H9 (cell line): ENCODE measurements at regions not wholly inside any gene's neighbourhood (a gene's known extent, or its start where the extent isn't known, plus 50 kb on each side); places are given as distances from the start of the nearest gene placed in this dataset.

ENCODE experiments used
- DNase-seq: peaks from one replicate; pipeline ENCODE4 v3.0.0-alpha.2; 2017
- H2AFZ ChIP-seq: one replicate; pipeline ENCODE4 v1.6.1; 2013; ENCODE audit warnings: mild to moderate bottlenecking, low read length, control low read depth, moderate library complexity
- H2AK5ac ChIP-seq: 2 replicates; pipeline ENCODE4 v1.6.1; 2013; ENCODE audit warnings: low read length, control low read depth, mixed read lengths; ENCODE audit not compliant: insufficient read length
- H2BK120ac ChIP-seq: one replicate; pipeline ENCODE4 v1.6.1; 2013; ENCODE audit warnings: low read depth, mild to moderate bottlenecking, low read length, control low read depth, inconsistent platforms; ENCODE audit not compliant: poor library complexity, severe bottlenecking
- H2BK12ac ChIP-seq: 2 replicates; pipeline ENCODE4 v1.6.1; 2013; ENCODE audit warnings: low read length, control low read depth, mixed read lengths, low read depth; ENCODE audit not compliant: insufficient read length
- H2BK15ac ChIP-seq: 2 replicates; pipeline ENCODE4 v1.6.1; 2013; ENCODE audit warnings: low read depth, low read length, control low read depth
- H2BK20ac ChIP-seq: one replicate; pipeline ENCODE4 v1.6.1; 2013; ENCODE audit warnings: low read depth, mild to moderate bottlenecking, low read length, control low read depth, inconsistent platforms; ENCODE audit not compliant: poor library complexity, severe bottlenecking
- H2BK5ac ChIP-seq: 2 replicates; pipeline ENCODE4 v1.6.1; 2013; ENCODE audit warnings: low read length, control low read depth, mixed read lengths; ENCODE audit not compliant: insufficient read length
- H3K14ac ChIP-seq: 2 replicates; pipeline ENCODE4 v1.6.1; 2013; ENCODE audit warnings: low read length, control low read depth; ENCODE audit not compliant: insufficient read depth
- H3K18ac ChIP-seq: 2 replicates; pipeline ENCODE4 v1.6.1; 2013; ENCODE audit warnings: low read depth, mild to moderate bottlenecking, mixed read lengths, low read length, control low read depth; ENCODE audit not compliant: insufficient read length
- H3K23ac ChIP-seq: 2 replicates; pipeline ENCODE4 v1.6.1; 2013; ENCODE audit warnings: low read length, control low read depth, mixed read lengths, low read depth; ENCODE audit not compliant: insufficient read length
- H3K23me2 ChIP-seq: 2 replicates; pipeline ENCODE4 v1.6.1; 2013; ENCODE audit warnings: low read depth, mild to moderate bottlenecking, mixed read lengths, low read length, control low read depth; ENCODE audit not compliant: insufficient read length, poor library complexity, severe bottlenecking
- H3K27ac ChIP-seq: 2 replicates; pipeline ENCODE4 v1.5.1; 2013; ENCODE audit warnings: low read length, control low read depth, mixed read lengths, low read depth; ENCODE audit not compliant: insufficient read length
- H3K27me3 ChIP-seq: 2 replicates; pipeline ENCODE4 v1.6.1; 2013; ENCODE audit warnings: low read length, control low read depth, inconsistent platforms; ENCODE audit not compliant: insufficient read depth
- H3K4ac ChIP-seq: 2 replicates; pipeline ENCODE4 v1.6.1; 2013; ENCODE audit warnings: low read depth, mild to moderate bottlenecking, control low read depth, inconsistent platforms, low read length, moderate library complexity
- H3K4me1 ChIP-seq: 2 replicates; pipeline ENCODE4 v1.6.1; 2013; ENCODE audit warnings: low read length, control low read depth, inconsistent platforms; ENCODE audit not compliant: insufficient read depth
- H3K4me2 ChIP-seq: 2 replicates; pipeline ENCODE4 v1.6.1; 2013; ENCODE audit warnings: low read length, control low read depth, mixed read lengths; ENCODE audit not compliant: insufficient read length, insufficient read depth
- H3K56ac ChIP-seq: 2 replicates; pipeline ENCODE4 v1.6.1; 2013; ENCODE audit warnings: low read depth, mild to moderate bottlenecking, mixed read lengths, low read length, control low read depth; ENCODE audit not compliant: insufficient read length
- H3K79me1 ChIP-seq: 2 replicates; pipeline ENCODE4 v1.6.1; 2013; ENCODE audit warnings: low read depth, mild to moderate bottlenecking, moderate library complexity, low read length, control low read depth, inconsistent platforms; ENCODE audit not compliant: insufficient read depth, poor library complexity, severe bottlenecking
- H3K79me2 ChIP-seq: 2 replicates; pipeline ENCODE4 v1.6.1; 2013; ENCODE audit warnings: low read length, control low read depth, inconsistent platforms; ENCODE audit not compliant: insufficient read depth
- H3K9ac ChIP-seq: 2 replicates; pipeline ENCODE4 v1.6.1; 2013; ENCODE audit warnings: low read length, control low read depth, mixed read lengths; ENCODE audit not compliant: insufficient read length; ENCODE audit errors: extremely low read depth
- H3K9me3 ChIP-seq: one replicate; pipeline ENCODE4 v1.6.1; 2013; ENCODE audit warnings: low read depth, low read length, inconsistent platforms; ENCODE audit not compliant: control insufficient read depth
- H3T11ph ChIP-seq: one replicate; pipeline ENCODE4 v1.6.1; 2013; ENCODE audit warnings: mild to moderate bottlenecking, low read length, control low read depth, inconsistent platforms
- H4K20me1 ChIP-seq: one replicate; pipeline ENCODE4 v1.6.1; 2013; ENCODE audit not compliant: control insufficient read depth, insufficient read length, insufficient read depth
- H4K5ac ChIP-seq: 2 replicates; pipeline ENCODE4 v1.6.1; 2013; ENCODE audit warnings: low read depth, mild to moderate bottlenecking, mixed read lengths, low read length, control low read depth; ENCODE audit not compliant: insufficient read length
- H4K8ac ChIP-seq: replicated peaks from 2 replicates; pipeline ENCODE4 v1.6.1; 2013; ENCODE audit warnings: low read length, control low read depth, mixed read lengths, low read depth; ENCODE audit not compliant: insufficient read length
- H4K91ac ChIP-seq: 2 replicates; pipeline ENCODE4 v1.6.1; 2013; ENCODE audit warnings: low read depth, mild to moderate bottlenecking, moderate library complexity, mixed read lengths, low read length, control low read depth; ENCODE audit not compliant: insufficient read length
- H3K27ac Mint-ChIP-seq, 3 experiments: 2 replicates in 2 of 3; 3 replicates in 1 of 3; pipeline ENCODE4 v1.8.0; 2020 to 2021; ENCODE audit warnings: mixed read lengths in 3 of 3, mild to moderate bottlenecking in 1 of 3, moderate library complexity in 1 of 3
- H3K27me3 Mint-ChIP-seq: 2 replicates; pipeline ENCODE4 v1.8.0; 2021; ENCODE audit warnings: low read depth, mild to moderate bottlenecking, moderate library complexity, mixed read lengths
- H3K36me3 Mint-ChIP-seq, 3 experiments: 2 replicates in 2 of 3; 3 replicates in 1 of 3; pipeline ENCODE4 v1.8.0; 2020 to 2021; ENCODE audit warnings: low read depth in 3 of 3, mixed read lengths in 3 of 3; ENCODE audit not compliant: insufficient read depth in 1 of 3
- H3K4me1 Mint-ChIP-seq, 2 experiments: 2 replicates each; pipeline ENCODE4 v1.8.0; 2020; ENCODE audit warnings: mixed read lengths in 2 of 2
- H3K4me3 Mint-ChIP-seq, 2 experiments: 2 replicates in 1 of 2; 3 replicates in 1 of 2; pipeline ENCODE4 v1.8.0; 2020 to 2021; ENCODE audit warnings: mild to moderate bottlenecking in 2 of 2, mixed read lengths in 2 of 2, moderate library complexity in 1 of 2
- H3K9me3 Mint-ChIP-seq, 2 experiments: 2 replicates in 1 of 2; 3 replicates in 1 of 2; pipeline ENCODE4 v1.8.0; 2020; ENCODE audit warnings: mild to moderate bottlenecking in 2 of 2, mixed read lengths in 2 of 2, moderate library complexity in 1 of 2
- WGBS: extraction: QIAGEN DNeasy Blood & Tissue Kit; methylation state at CpG from one replicate; pipeline ENCODE4 v1.1.7; 2013; ENCODE audit warnings: missing lambda C conversion rate, low lambda C conversion rate, mixed read lengths; ENCODE audit not compliant: insufficient read length; ENCODE audit errors: extremely low coverage; 5-methylcytosine and 5-hydroxymethylcytosine counted together
- TF ChIP-seq, protein P1 (sequence below): fragments of 200-600 bp; sonication (generic); conservative IDR thresholded peaks from 3 replicates; pipeline ENCODE4 v1.8.0; 2021; ENCODE audit warnings: antibody characterized with exemption, mild to moderate bottlenecking

DNA sequence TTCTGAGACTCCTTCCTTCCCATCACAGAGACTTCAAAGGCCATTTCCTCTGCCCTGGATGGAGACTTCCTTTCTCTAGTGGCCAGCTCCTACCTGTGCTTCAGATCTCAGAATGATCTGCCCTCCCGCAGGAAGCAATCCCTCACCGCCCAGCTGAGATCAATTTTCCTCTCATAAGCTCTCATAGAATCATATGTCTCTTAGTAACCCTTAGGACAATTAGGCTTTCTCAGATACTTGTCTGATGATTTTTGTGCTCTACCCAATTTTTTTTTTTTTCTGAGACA is 212.6 kb upstream of the PRSS58 start:
- Histone ChIP-seq H3T11ph (no peak overlapping the region), H2BK120ac (no peak overlapping the region), H3K4me1 (no peaks in the 10 kb centered on the region), H4K5ac (no peak overlapping the region), H3K56ac (no peak overlapping the region), H3K27ac (no peak overlapping the region), H2AK5ac (no peak overlapping the region), H3K79me1 (no peaks in the 10 kb centered on the region), H3K79me2 (no peaks in the 10 kb centered on the region), H3K9ac (no peak overlapping the region), H2AFZ (no peak overlapping the region), H3K23ac (no peak overlapping the region), H3K23me2 (no peaks in the 10 kb centered on the region), H4K20me1 (no peaks in the 10 kb centered on the region), H3K18ac (no peak overlapping the region), H4K8ac (no peak overlapping the region), H2BK15ac (no peak overlapping the region), H2BK20ac (no peak overlapping the region), H3K4me2 (no peak overlapping the region), H3K14ac (no peak overlapping the region), H4K91ac (no peak overlapping the region), H2BK5ac (no peak overlapping the region), H3K27me3 (no peaks in the 10 kb centered on the region), H3K9me3 (no peaks in the 10 kb centered on the region), H3K4ac (no peak overlapping the region), H2BK12ac (no peak overlapping the region)
- WGBS: no CpG with 5 or more reads among the region's 2 CpGs
- peaks cover 2% of the 10 kb centered on the region in 2 experiments; a peak in 1 of 4 replicates for H3K4me1 Mint-ChIP-seq
- TF ChIP-seq, protein P1, sequence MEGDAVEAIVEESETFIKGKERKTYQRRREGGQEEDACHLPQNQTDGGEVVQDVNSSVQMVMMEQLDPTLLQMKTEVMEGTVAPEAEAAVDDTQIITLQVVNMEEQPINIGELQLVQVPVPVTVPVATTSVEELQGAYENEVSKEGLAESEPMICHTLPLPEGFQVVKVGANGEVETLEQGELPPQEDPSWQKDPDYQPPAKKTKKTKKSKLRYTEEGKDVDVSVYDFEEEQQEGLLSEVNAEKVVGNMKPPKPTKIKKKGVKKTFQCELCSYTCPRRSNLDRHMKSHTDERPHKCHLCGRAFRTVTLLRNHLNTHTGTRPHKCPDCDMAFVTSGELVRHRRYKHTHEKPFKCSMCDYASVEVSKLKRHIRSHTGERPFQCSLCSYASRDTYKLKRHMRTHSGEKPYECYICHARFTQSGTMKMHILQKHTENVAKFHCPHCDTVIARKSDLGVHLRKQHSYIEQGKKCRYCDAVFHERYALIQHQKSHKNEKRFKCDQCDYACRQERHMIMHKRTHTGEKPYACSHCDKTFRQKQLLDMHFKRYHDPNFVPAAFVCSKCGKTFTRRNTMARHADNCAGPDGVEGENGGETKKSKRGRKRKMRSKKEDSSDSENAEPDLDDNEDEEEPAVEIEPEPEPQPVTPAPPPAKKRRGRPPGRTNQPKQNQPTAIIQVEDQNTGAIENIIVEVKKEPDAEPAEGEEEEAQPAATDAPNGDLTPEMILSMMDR: no peak
- no peaks in the 10 kb centered on the region; a peak in 1 of 7 replicates for H3K36me3 Mint-ChIP-seq
- H3K27ac Mint-ChIP-seq: no peak overlapping the region
- H3K4me3 Mint-ChIP-seq: no peak overlapping the region
- H3K9me3 Mint-ChIP-seq: 0 out of 5 replicates have a peak, but pooled peaks cover 0 to 2% of the 10 kb centered on the region in 2 experiments
- DNase-seq: no peak
- H3K27me3 Mint-ChIP-seq: peaks cover 7% of the 10 kb centered on the region
